HUES6 (cell line): ENCODE measurements at regions not wholly inside any gene's neighbourhood (a gene's known extent, or its start where the extent isn't known, plus 50 kb on each side); places are given as distances from the start of the nearest gene placed in this dataset.
"Not testable (repeated sequence)": the region's sequence is repeated elsewhere in the genome, so short reads cannot be mapped to it uniquely, and the experiment has no call there.

ENCODE experiments used
- H3K27ac ChIP-seq: 2 replicates; pipeline ENCODE4 v1.7.0; 2013; ENCODE audit warnings: low read depth, mild to moderate bottlenecking, low read length, inconsistent platforms
- H3K27me3 ChIP-seq: 2 replicates; pipeline ENCODE4 v1.6.1; 2013; ENCODE audit warnings: low read length; ENCODE audit not compliant: control insufficient read depth, insufficient read depth
- H3K36me3 ChIP-seq: 2 replicates; pipeline ENCODE4 v1.6.1; 2013; ENCODE audit warnings: low read length; ENCODE audit not compliant: control insufficient read depth, insufficient read depth
- H3K4me1 ChIP-seq: 2 replicates; pipeline ENCODE4 v1.6.1; 2013; ENCODE audit warnings: low read length; ENCODE audit not compliant: control insufficient read depth, insufficient read depth
- H3K4me3 ChIP-seq: 2 replicates; pipeline ENCODE4 v1.5.1; 2013; ENCODE audit warnings: low read depth, low read length
- H3K9ac ChIP-seq: one replicate; pipeline ENCODE4 v1.6.1; 2013; ENCODE audit warnings: mild to moderate bottlenecking, low read length
- H3K9me3 ChIP-seq: 2 replicates; pipeline ENCODE4 v1.6.1; 2013; ENCODE audit warnings: low read depth, low read length; ENCODE audit not compliant: control insufficient read depth, insufficient read depth

- Histone ChIP-seq H3K27me3 (no peaks in the 10 kb centered on the region), H3K9me3 (peaks cover 11% of the 10 kb centered on the region), H3K4me3 (no peak overlapping the region), H3K36me3 (no peaks in the 10 kb centered on the region), H3K27ac (no peak overlapping the region), H3K4me1 (peaks cover 13% of the 10 kb centered on the region), H3K9ac (no peak overlapping the region)
Observed at GRCh38 chr16:87145181-87146176, 171.7 kb downstream of the C16orf95 start.

DNA sequence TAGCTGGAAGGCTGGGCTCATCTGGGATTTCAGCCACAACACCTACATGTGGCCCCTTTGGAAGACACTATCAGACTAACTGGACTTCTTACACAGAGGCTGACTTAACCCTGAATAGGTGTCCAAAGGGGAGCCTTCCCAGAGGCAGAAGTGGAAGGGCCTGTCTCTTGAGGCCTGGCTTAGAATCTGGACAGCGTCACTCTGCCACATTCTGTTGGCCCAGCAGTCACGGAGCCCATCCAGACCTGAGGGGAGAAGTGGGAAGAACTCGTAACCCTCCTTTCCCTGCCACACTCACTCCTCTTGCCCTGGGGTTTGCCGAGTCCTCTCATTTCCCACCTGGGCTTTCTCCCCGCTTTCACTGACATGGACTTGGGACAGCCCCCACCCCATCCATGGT, 170.5 kb downstream of the C16orf95 start:
- H3K36me3 ChIP-seq, result no peaks in the 10 kb centered on the region
- H3K4me3 ChIP-seq, result no peak overlapping the region
- no peak overlapping the region for H3K9ac ChIP-seq
- H3K9me3 ChIP-seq, result peaks cover 11% of the 10 kb centered on the region
- H3K27ac ChIP-seq, result no peak overlapping the region
- peaks cover 10% of the 10 kb centered on the region for H3K4me1 ChIP-seq
- no peaks in the 10 kb centered on the region for H3K27me3 ChIP-seq

DNA sequence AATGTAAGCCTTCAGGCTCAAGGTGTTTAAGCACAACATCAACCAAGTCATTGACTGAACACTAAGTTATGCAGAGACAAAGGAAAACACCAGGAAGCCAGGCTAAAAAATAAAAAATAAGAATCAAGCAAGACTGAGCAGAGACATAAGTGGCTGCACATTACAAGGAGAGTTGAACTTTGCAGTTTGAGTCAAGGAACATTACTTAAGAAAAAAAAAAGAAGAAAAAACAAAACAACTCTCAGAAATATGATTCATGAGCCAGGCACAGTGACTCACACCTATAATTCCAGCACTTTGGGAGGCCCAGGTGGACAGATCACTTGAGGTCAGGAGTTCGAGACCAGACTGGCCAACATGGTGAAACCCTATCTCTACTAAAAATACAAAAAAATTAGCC, 168.1 kb downstream of the C16orf95 start:
- Histone ChIP-seq H3K4me3 (no peak overlapping the region), H3K27me3 (no peaks in the 10 kb centered on the region), H3K27ac (no peak overlapping the region), H3K9ac (no peak overlapping the region), H3K9me3 (peaks cover 11% of the 10 kb centered on the region), H3K4me1 (no peaks in the 10 kb centered on the region; the same call in 1 of the 2 replicates), H3K36me3 (no peaks in the 10 kb centered on the region)

GRCh38 chr16:87150262-87150661, 166.9 kb downstream of the C16orf95 start:
- Histone ChIP-seq H3K27ac (no peak overlapping the region), H3K4me1 (no peaks in the 10 kb centered on the region), H3K9me3 (peaks cover 11% of the 10 kb centered on the region), H3K27me3 (no peaks in the 10 kb centered on the region), H3K9ac (no peak overlapping the region), H3K36me3 (no peaks in the 10 kb centered on the region), H3K4me3 (no peak overlapping the region)

DNA sequence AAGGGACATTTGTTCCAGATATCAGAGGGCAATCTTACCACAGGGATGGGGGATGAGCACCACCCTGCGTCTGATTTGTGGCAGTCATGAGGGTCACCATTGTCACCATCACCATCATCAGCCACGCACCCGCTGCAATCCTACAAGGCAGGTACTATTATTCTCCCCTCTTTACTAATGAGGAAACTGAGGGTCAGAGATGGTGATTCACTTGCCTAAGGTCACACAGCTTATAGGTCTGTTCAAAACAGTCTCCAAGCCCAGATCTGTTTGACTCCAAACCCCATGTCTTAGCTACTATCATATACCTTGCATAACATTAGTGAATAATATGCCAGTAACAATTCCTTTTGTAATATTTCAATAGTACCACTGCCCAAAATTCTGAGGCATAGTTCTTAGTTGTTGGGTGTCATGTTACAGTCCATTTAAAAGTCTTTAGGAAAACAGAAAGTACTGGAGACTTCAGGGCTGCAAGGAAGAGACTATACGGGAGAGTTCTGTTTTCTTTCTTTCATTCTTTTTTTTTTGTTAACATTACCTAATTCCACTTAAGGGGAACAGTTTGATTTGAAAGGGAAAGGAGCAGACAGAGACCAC, 166.4 kb downstream of the C16orf95 start:
- Histone ChIP-seq H3K27ac (no peak overlapping the region), H3K4me1 (no peaks in the 10 kb centered on the region), H3K4me3 (no peak overlapping the region), H3K36me3 (no peaks in the 10 kb centered on the region), H3K9ac (no peak overlapping the region), H3K9me3 (peaks cover 10% of the 10 kb centered on the region), H3K27me3 (no peaks in the 10 kb centered on the region)

- Histone ChIP-seq H3K9ac (no peak overlapping the region), H3K36me3 (no peaks in the 10 kb centered on the region), H3K4me1 (no peaks in the 10 kb centered on the region), H3K27ac (no peak overlapping the region), H3K9me3 (peaks cover 8% of the 10 kb centered on the region), H3K27me3 (no peaks in the 10 kb centered on the region), H3K4me3 (no peak overlapping the region)
Observed at GRCh38 chr16:87152221-87152755, 164.9 kb downstream of the C16orf95 start.

DNA sequence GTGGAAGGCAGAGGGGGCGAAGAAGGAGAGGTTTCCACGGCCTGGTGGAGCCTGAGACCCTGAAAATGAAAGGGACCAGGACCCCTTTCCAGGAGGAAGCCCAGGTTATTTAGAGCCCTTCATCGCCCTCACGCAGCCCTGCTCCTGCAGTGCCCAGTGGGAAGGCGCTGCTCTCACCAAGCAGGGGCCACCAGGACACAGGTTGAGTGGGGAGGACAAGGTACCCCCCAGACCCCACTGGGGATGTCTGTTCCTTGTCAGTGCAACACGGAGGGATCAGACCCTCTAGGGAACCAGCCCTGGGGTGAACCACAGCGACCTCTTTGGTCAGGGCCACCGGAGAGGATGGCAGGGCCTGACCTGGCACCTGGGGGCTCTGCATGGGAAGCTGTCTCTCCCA, 163.9 kb downstream of the C16orf95 start:
- no peak overlapping the region for H3K9ac ChIP-seq
- H3K9me3 ChIP-seq, result peaks cover 8% of the 10 kb centered on the region
- H3K36me3 ChIP-seq, result no peaks in the 10 kb centered on the region
- no peaks in the 10 kb centered on the region for H3K4me1 ChIP-seq
- H3K27ac ChIP-seq, result no peak overlapping the region
- no peak overlapping the region for H3K4me3 ChIP-seq
- H3K27me3 ChIP-seq, result no peaks in the 10 kb centered on the region

DNA sequence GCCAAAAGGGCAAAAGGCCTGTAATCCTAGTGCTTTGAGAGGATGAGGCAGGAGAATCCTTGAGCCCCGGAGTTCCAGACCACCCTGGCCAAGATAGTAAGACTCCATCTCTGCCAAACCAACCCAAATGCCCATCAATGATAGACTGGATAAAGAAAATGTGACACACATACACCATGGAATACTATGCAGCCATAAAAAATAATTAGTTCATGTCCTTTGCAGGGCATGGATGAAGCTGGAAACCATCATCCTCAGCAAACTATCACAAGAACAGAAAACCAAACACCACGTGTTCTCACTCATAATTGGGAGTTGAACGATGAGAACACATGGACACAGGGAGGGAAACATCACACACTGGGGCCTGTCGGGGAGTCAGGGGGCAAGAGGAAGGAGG, 161.9 kb downstream of the C16orf95 start:
- H3K27me3 ChIP-seq, H3K27ac ChIP-seq, H3K4me1 ChIP-seq, H3K9ac ChIP-seq, H3K36me3 ChIP-seq, H3K9me3 ChIP-seq, H3K4me3 ChIP-seq: not testable (repeated sequence)

DNA sequence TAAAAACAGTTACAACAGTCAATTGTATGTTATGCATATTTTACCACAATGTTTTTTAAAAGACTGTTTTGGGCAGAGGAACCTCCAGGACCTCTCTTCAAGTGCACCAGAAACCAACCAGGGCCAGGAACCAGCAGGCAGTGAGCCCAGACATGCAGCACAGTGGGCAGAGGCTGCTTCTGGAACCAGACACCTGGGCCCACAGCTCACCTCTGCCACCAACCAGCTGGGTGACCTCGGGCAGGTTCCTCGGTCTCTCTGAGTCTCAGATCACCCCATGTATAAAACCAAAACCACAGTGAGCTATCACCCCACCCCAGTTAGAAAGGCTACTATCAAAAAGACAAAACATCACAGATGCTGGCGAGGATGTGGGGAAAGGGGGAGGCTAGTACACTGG, 161.0 kb downstream of the C16orf95 start:
- Histone ChIP-seq H3K9me3 (no peaks in the 10 kb centered on the region; the same call in 1 of the 2 replicates), H3K4me1 (peaks cover 9% of the 10 kb centered on the region; the same call in 1 of the 2 replicates), H3K9ac (no peak overlapping the region), H3K36me3 (no peaks in the 10 kb centered on the region), H3K4me3 (no peak overlapping the region), H3K27ac (no peak overlapping the region), H3K27me3 (no peaks in the 10 kb centered on the region)

DNA sequence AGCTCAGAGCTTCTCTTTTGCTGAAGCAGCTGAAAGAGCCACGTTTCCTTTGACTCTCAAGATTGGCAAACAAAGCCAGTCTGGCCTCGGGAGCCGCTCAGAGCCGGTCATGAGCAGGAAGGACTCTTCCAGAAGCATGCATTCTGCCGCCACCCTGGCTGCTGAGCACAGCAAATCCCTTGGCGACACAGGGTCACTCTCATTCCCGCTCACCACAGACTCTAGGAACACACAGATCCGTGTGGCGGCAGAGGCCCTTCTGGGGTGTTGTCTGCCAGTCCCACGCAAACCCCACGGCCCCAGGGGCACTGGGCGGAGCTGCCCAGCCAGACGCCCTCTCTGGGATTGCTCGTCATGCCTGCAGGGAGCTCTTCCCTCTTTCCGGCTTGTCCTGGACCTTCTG, 157.0 kb downstream of the C16orf95 start:
- no peak overlapping the region for H3K27ac ChIP-seq
- H3K9ac ChIP-seq, result no peak overlapping the region

More for the DNA sequence above, 157.0 kb downstream of the C16orf95 start:
- no peaks in the 10 kb centered on the region for H3K36me3 ChIP-seq
- H3K4me1 ChIP-seq, result peaks cover 9% of the 10 kb centered on the region; the same call in 1 of the 2 replicates
- no peak overlapping the region for H3K4me3 ChIP-seq
- no peaks in the 10 kb centered on the region for H3K27me3 ChIP-seq
- H3K9me3 ChIP-seq, result no peaks in the 10 kb centered on the region
